ENCODE measurements at regions not wholly inside any gene's neighbourhood (a gene's known extent, or its start where the extent isn't known, plus 50 kb on each side); places are given as distances from the start of the nearest gene placed in this dataset.

- DNase-seq (ENCODE audit: low read depth): no peak
- in situ Hi-C loops (cut with HindIII; ENCODE audit: low sequenced_read_pairs): no loop called here
- H3K4me3 ChIP-seq (ENCODE audit: low read depth, low read length): no peak overlapping the region
- TF ChIP-seq CTCF (IDR thresholded peaks at IDR 0.05; ENCODE audit: low read depth, low read length, missing control alignments): no peak
Measured at GRCh38 chr14:34043627-34044372, 92.9 kb upstream of the EGLN3 start.

- no peak overlapping the region for H3K4me3 ChIP-seq (ENCODE audit: low read depth, low read length)
- TF ChIP-seq CTCF (IDR thresholded peaks at IDR 0.05; ENCODE audit: low read depth, low read length, missing control alignments): no peak
- in situ Hi-C loops (cut with HindIII; ENCODE audit: low sequenced_read_pairs): no loop called here
- no peak for DNase-seq (ENCODE audit: low read depth)
Measured at GRCh38 chr14:34041220-34041619, 90.3 kb upstream of the EGLN3 start.

GRCh38 chr14:34040766-34041165 is 89.9 kb upstream of the EGLN3 start:
- TF ChIP-seq CTCF (IDR thresholded peaks at IDR 0.05; ENCODE audit: low read depth, low read length, missing control alignments): no peak
- H3K4me3 ChIP-seq (ENCODE audit: low read depth, low read length): no peak overlapping the region
- no peak for DNase-seq (ENCODE audit: low read depth)
- in situ Hi-C loops (cut with HindIII; ENCODE audit: low sequenced_read_pairs): no loop called here

- no peak for TF ChIP-seq CTCF (IDR thresholded peaks at IDR 0.05; ENCODE audit: low read depth, low read length, missing control alignments)
- in situ Hi-C loops (cut with HindIII; ENCODE audit: low sequenced_read_pairs): no loop called here
- DNase-seq (ENCODE audit: low read depth): no peak
Measured at GRCh38 chr14:34039428-34040047, 88.7 kb upstream of the EGLN3 start.

GRCh38 chr14:34038358-34039057 is 87.6 kb upstream of the EGLN3 start:
- no peak for DNase-seq (ENCODE audit: low read depth)
- no peak overlapping the region for H3K4me3 ChIP-seq (ENCODE audit: low read depth, low read length)
- no peak for TF ChIP-seq CTCF (IDR thresholded peaks at IDR 0.05; ENCODE audit: low read depth, low read length, missing control alignments)
- in situ Hi-C loops (cut with HindIII; ENCODE audit: low sequenced_read_pairs): no loop called here

More at GRCh38 chr14:34039428-34040047, 88.7 kb upstream of the EGLN3 start:
- H3K4me3 ChIP-seq (ENCODE audit: low read depth, low read length): no peak overlapping the region

- no peak for DNase-seq (ENCODE audit: low read depth)
- no peak overlapping the region for H3K4me3 ChIP-seq (ENCODE audit: low read depth, low read length)
- in situ Hi-C loops (cut with HindIII; ENCODE audit: low sequenced_read_pairs): no loop called here
- TF ChIP-seq CTCF (IDR thresholded peaks at IDR 0.05; ENCODE audit: low read depth, low read length, missing control alignments): no peak
Measured at GRCh38 chr14:34036319-34036766, 85.5 kb upstream of the EGLN3 start.
